Caco-2 (cell line): ENCODE measurements at regions not wholly inside any gene's neighbourhood (a gene's known extent, or its start where the extent isn't known, plus 50 kb on each side); places are given as distances from the start of the nearest gene placed in this dataset.

Experiments
- BruUV-seq: library from RNA; stranded (reverse); fragments of 400-500 nt; replicated peaks from 2 replicates; lab custom pipeline; 2021; lab: Mats Ljungman, UMichigan
- CTCF ChIA-PET: fragments of 300-600 bp; sonication (Branson Sonifier 250); formaldehyde crosslinking; loops from one replicate; lab custom pipeline; 2022; ENCODE audit warnings: antibody characterized with exemption; lab: Charles Lee
- POLR2A ChIA-PET: fragments of 300-600 bp; sonication (Branson Sonifier 250); formaldehyde crosslinking; loops from one replicate; lab custom pipeline; 2022; ENCODE audit warnings: antibody characterized with exemption; lab: Charles Lee
- DNase-seq, 2 experiments: peaks; one replicate each; pipeline versions ENCODE4 v3.0.0 to v3.0.0-alpha.2; 2020 to 2022
- H3K27me3 ChIP-seq: replicated peaks from 2 replicates; pipeline ENCODE4 v1.6.0; 2011; ENCODE audit warnings: low read length; ENCODE audit not compliant: control insufficient read depth, insufficient read depth
- H3K36me3 ChIP-seq: 2 replicates; pipeline ENCODE4 v1.5.1; 2011; ENCODE audit warnings: low read length; ENCODE audit not compliant: control insufficient read depth, insufficient read depth
- H3K4me1 ChIP-seq: fragments of 250-450 bp; sonication (Bioruptor Pico); 2 replicates; pipeline ENCODE4 v1.5.1; 2020; ENCODE audit warnings: mild to moderate bottlenecking
- H3K4me3 ChIP-seq: 2 replicates; pipeline ENCODE4 v1.5.1; 2011; ENCODE audit warnings: low read depth, mild to moderate bottlenecking, control low read depth, low read length
- H3K9me3 ChIP-seq: fragments of 250-450 bp; sonication (Bioruptor Pico); 2 replicates; pipeline ENCODE4 v1.5.1; 2020; ENCODE audit warnings: mild to moderate bottlenecking, moderate library complexity
- H3K27ac Mint-ChIP-seq: one replicate; pipeline ENCODE4 v1.8.0; 2022; ENCODE audit warnings: mixed read lengths; ENCODE audit not compliant: unreplicated experiment
- H3K27me3 Mint-ChIP-seq: one replicate; pipeline ENCODE4 v1.8.0; 2022; ENCODE audit warnings: mixed read lengths; ENCODE audit not compliant: insufficient read depth, unreplicated experiment
- H3K36me3 Mint-ChIP-seq: one replicate; pipeline ENCODE4 v1.8.0; 2022; ENCODE audit warnings: mild to moderate bottlenecking, mixed read lengths; ENCODE audit not compliant: insufficient read depth, unreplicated experiment
- H3K4me1 Mint-ChIP-seq: one replicate; pipeline ENCODE4 v1.8.0; 2022; ENCODE audit warnings: low read depth, mixed read lengths; ENCODE audit not compliant: unreplicated experiment
- H3K4me3 Mint-ChIP-seq: one replicate; pipeline ENCODE4 v1.8.0; 2022; ENCODE audit warnings: mild to moderate bottlenecking, moderate library complexity, mixed read lengths; ENCODE audit not compliant: unreplicated experiment
- H3K9me3 Mint-ChIP-seq: one replicate; pipeline ENCODE4 v1.8.0; 2022; ENCODE audit warnings: mixed read lengths; ENCODE audit not compliant: unreplicated experiment
- CTCF ChIP-seq, 2 experiments: fragments of 200-600 bp in 1 of 2; IDR thresholded peaks; 1 replicate in 1 of 2; 2 replicates in 1 of 2; pipeline versions ENCODE4 v1.5.1 to v1.8.0; 2011 to 2022; ENCODE audit warnings: antibody characterized with exemption in 1 of 2, control low read depth in 1 of 2, inconsistent platforms in 1 of 2, low read depth in 1 of 2, low read length in 1 of 2, mild to moderate bottlenecking in 1 of 2, moderate library complexity in 1 of 2; ENCODE audit not compliant: insufficient read depth in 1 of 2, severe bottlenecking in 1 of 2, unreplicated experiment in 1 of 2
- intact Hi-C: fragments of 100-400 bp; cut with micrococcal nuclease; formaldehyde crosslinking; loops from one replicate; pipeline ENCODE4 v1.10.0; 2022; ENCODE audit not compliant: unreplicated experiment

- ChIA-PET CTCF (no interaction called here), POLR2A (no interaction called here)
- BruUV-seq = no TSS peak
- Mint-ChIP-seq H3K9me3 (no peaks in the 10 kb centered on the region), H3K36me3 (no peaks in the 10 kb centered on the region), H3K27ac (no peak overlapping the region), H3K27me3 (no peaks in the 10 kb centered on the region), H3K4me3 (no peak overlapping the region), H3K4me1 (peaks cover 6% of the 10 kb centered on the region)
- no peaks in the 10 kb centered on the region for H3K36me3 ChIP-seq
- intact Hi-C loops = no loop called here
- DNase-seq = no peak
- peaks cover 4% of the 10 kb centered on the region; the same call in 1 of the 2 replicates for H3K4me1 ChIP-seq
- TF ChIP-seq CTCF (IDR thresholded peaks at IDR 0.05; ENCODE audit: insufficient read depth in 1 of 2, low read depth in 1 of 2, low read length in 1 of 2, severe bottlenecking in 1 of 2, unreplicated experiment in 1 of 2) = no peak
- no peaks in the 10 kb centered on the region for H3K9me3 ChIP-seq
- no peak overlapping the region for H3K4me3 ChIP-seq
- H3K27me3 ChIP-seq = no peaks in the 10 kb centered on the region
Observed at GRCh38 chr3:112742934-112743333, 102.0 kb upstream of the CCDC80 start.

GRCh38 chr3:112741983-112742382, 101.0 kb upstream of the CCDC80 start:
- H3K4me1 Mint-ChIP-seq = peaks cover 5% of the 10 kb centered on the region
- DNase-seq = no peak
- Histone ChIP-seq H3K4me1 (peaks cover 4% of the 10 kb centered on the region; the same call in 1 of the 2 replicates), H3K36me3 (no peaks in the 10 kb centered on the region), H3K4me3 (no peak overlapping the region), H3K9me3 (no peaks in the 10 kb centered on the region), H3K27me3 (no peaks in the 10 kb centered on the region)
- no peaks in the 10 kb centered on the region for H3K27me3 Mint-ChIP-seq
- TF ChIP-seq CTCF (IDR thresholded peaks at IDR 0.05; ENCODE audit: insufficient read depth in 1 of 2, low read depth in 1 of 2, low read length in 1 of 2, severe bottlenecking in 1 of 2, unreplicated experiment in 1 of 2) = no peak
- H3K36me3 Mint-ChIP-seq = no peaks in the 10 kb centered on the region
- no peak overlapping the region for H3K27ac Mint-ChIP-seq
- no peaks in the 10 kb centered on the region for H3K9me3 Mint-ChIP-seq
- ChIA-PET POLR2A (no interaction called here), CTCF (no interaction called here)
- no peak overlapping the region for H3K4me3 Mint-ChIP-seq
- BruUV-seq = no TSS peak
- intact Hi-C loops = no loop called here

GRCh38 chr3:112740835-112741234, 99.9 kb upstream of the CCDC80 start:
- no peaks in the 10 kb centered on the region for H3K4me1 ChIP-seq
- H3K36me3 ChIP-seq = no peaks in the 10 kb centered on the region
- H3K4me3 ChIP-seq = no peak overlapping the region
- Mint-ChIP-seq H3K4me1 (no peaks in the 10 kb centered on the region), H3K27ac (no peak overlapping the region), H3K4me3 (no peak overlapping the region), H3K27me3 (no peaks in the 10 kb centered on the region), H3K9me3 (no peaks in the 10 kb centered on the region), H3K36me3 (no peaks in the 10 kb centered on the region)
- intact Hi-C loops = no loop called here
- no peaks in the 10 kb centered on the region for H3K9me3 ChIP-seq
- BruUV-seq = no TSS peak
- POLR2A ChIA-PET = no interaction called here
- CTCF ChIA-PET = no interaction called here
- TF ChIP-seq CTCF (IDR thresholded peaks at IDR 0.05; ENCODE audit: insufficient read depth in 1 of 2, low read depth in 1 of 2, low read length in 1 of 2, severe bottlenecking in 1 of 2, unreplicated experiment in 1 of 2) = no peak
- no peak for DNase-seq
- H3K27me3 ChIP-seq = no peaks in the 10 kb centered on the region
